ENCODE measurements at regions not wholly inside any gene's neighbourhood (a gene's known extent, or its start where the extent isn't known, plus 50 kb on each side); places are given as distances from the start of the nearest gene placed in this dataset.

GRCh38 chr3:174769171-174769570 lies 90.0 kb upstream of the NAALADL2 start:
- no peak for TF ChIP-seq POLR2AphosphoS5 (IDR thresholded peaks at IDR 0.05; ENCODE audit: low read depth, low read length)
- no peak for TF ChIP-seq REST (IDR thresholded peaks at IDR 0.05; ENCODE audit: insufficient read depth in 1 of 2, low read depth in 2 of 2, low read length in 2 of 2)
